Adipocyte (in vitro differentiated cells): ENCODE measurements at regions not wholly inside any gene's neighbourhood (a gene's known extent, or its start where the extent isn't known, plus 50 kb on each side); places are given as distances from the start of the nearest gene placed in this dataset.
"Not testable (repeated sequence)": the region's sequence is repeated elsewhere in the genome, so short reads cannot be mapped to it uniquely, and the experiment has no call there.

ENCODE experiments used
- DNase-seq: peaks from one replicate; pipeline ENCODE4 v3.0.0-alpha.2; 2015; ENCODE audit warnings: low read depth
- H3K27me3 ChIP-seq: replicated peaks from 2 replicates; pipeline ENCODE4 v1.7.0; 2013; ENCODE audit warnings: mild to moderate bottlenecking, low read length, moderate library complexity; ENCODE audit not compliant: control insufficient read depth, insufficient read depth
- H3K36me3 ChIP-seq: 2 replicates; pipeline ENCODE4 v1.7.0; 2013; ENCODE audit warnings: low read length, mild to moderate bottlenecking, moderate library complexity; ENCODE audit not compliant: control insufficient read depth, insufficient read depth, severe bottlenecking
- H3K4me1 ChIP-seq: 2 replicates; pipeline ENCODE4 v1.7.0; 2013; ENCODE audit warnings: mild to moderate bottlenecking, low read length, moderate library complexity; ENCODE audit not compliant: control insufficient read depth, insufficient read depth
- H3K4me3 ChIP-seq: 2 replicates; pipeline ENCODE4 v1.7.0; 2013; ENCODE audit warnings: mild to moderate bottlenecking, low read length, moderate library complexity
- H3K9ac ChIP-seq: 2 replicates; pipeline ENCODE4 v1.7.0; 2013; ENCODE audit warnings: mild to moderate bottlenecking, low read length, moderate library complexity
- H3K9me3 ChIP-seq: 2 replicates; pipeline ENCODE4 v1.7.0; 2013; ENCODE audit warnings: mild to moderate bottlenecking, low read length, moderate library complexity; ENCODE audit not compliant: control insufficient read depth

GRCh38 chr16:16448423-16448822 lies 69.5 kb downstream of the NPIPA7 start:
- H3K4me1 ChIP-seq, H3K27me3 ChIP-seq, H3K9ac ChIP-seq, H3K4me3 ChIP-seq, H3K36me3 ChIP-seq, H3K9me3 ChIP-seq, DNase-seq: not testable (repeated sequence)

- H3K27me3 ChIP-seq, H3K9me3 ChIP-seq, H3K9ac ChIP-seq, DNase-seq, H3K36me3 ChIP-seq, H3K4me3 ChIP-seq, H3K4me1 ChIP-seq: not testable (repeated sequence)
Observed at GRCh38 chr16:16449712-16450237, 70.8 kb downstream of the NPIPA7 start.

- not testable (repeated sequence) for H3K4me1 ChIP-seq, H3K9me3 ChIP-seq, H3K4me3 ChIP-seq, H3K27me3 ChIP-seq, DNase-seq, H3K36me3 ChIP-seq, H3K9ac ChIP-seq
Observed at GRCh38 chr16:16451721-16452410, 72.9 kb downstream of the NPIPA7 start.

- DNase-seq, H3K9ac ChIP-seq: not testable (repeated sequence)
Observed at GRCh38 chr16:16458579-16458978, 79.6 kb downstream of the NPIPA7 start.

GRCh38 chr16:16463792-16464191 lies 84.9 kb downstream of the NPIPA7 start:
- not testable (repeated sequence) for H3K27me3 ChIP-seq, H3K36me3 ChIP-seq, H3K9me3 ChIP-seq, H3K4me3 ChIP-seq, DNase-seq, H3K4me1 ChIP-seq, H3K9ac ChIP-seq

More at GRCh38 chr16:16458579-16458978, 79.6 kb downstream of the NPIPA7 start:
- H3K27me3 ChIP-seq, H3K36me3 ChIP-seq, H3K9me3 ChIP-seq, H3K4me1 ChIP-seq, H3K4me3 ChIP-seq: not testable (repeated sequence)

- not testable (repeated sequence) for H3K27me3 ChIP-seq, H3K9ac ChIP-seq, H3K9me3 ChIP-seq, H3K4me3 ChIP-seq, H3K36me3 ChIP-seq, H3K4me1 ChIP-seq, DNase-seq
Observed at GRCh38 chr16:16488919-16489318, 110.0 kb downstream of the NPIPA7 start.

- not testable (repeated sequence) for H3K9ac ChIP-seq, H3K9me3 ChIP-seq, H3K36me3 ChIP-seq, H3K4me3 ChIP-seq, DNase-seq, H3K27me3 ChIP-seq, H3K4me1 ChIP-seq
Observed at GRCh38 chr16:16489466-16489865, 110.5 kb downstream of the NPIPA7 start.

- H3K9me3 ChIP-seq, H3K36me3 ChIP-seq, H3K4me1 ChIP-seq, H3K4me3 ChIP-seq, H3K27me3 ChIP-seq, H3K9ac ChIP-seq, DNase-seq: not testable (repeated sequence)
Observed at GRCh38 chr16:16494114-16494513, 115.2 kb downstream of the NPIPA7 start.

GRCh38 chr16:16494998-16495397 lies 116.1 kb downstream of the NPIPA7 start:
- not testable (repeated sequence) for H3K9me3 ChIP-seq, DNase-seq, H3K27me3 ChIP-seq, H3K9ac ChIP-seq, H3K36me3 ChIP-seq, H3K4me3 ChIP-seq, H3K4me1 ChIP-seq

- H3K9me3 ChIP-seq, H3K4me3 ChIP-seq, H3K4me1 ChIP-seq, H3K36me3 ChIP-seq, H3K27me3 ChIP-seq, DNase-seq, H3K9ac ChIP-seq: not testable (repeated sequence)
Observed at GRCh38 chr16:16499875-16500274, 120.9 kb downstream of the NPIPA7 start.

GRCh38 chr16:16507041-16507440 lies 128.1 kb downstream of the NPIPA7 start:
- H3K27me3 ChIP-seq, H3K36me3 ChIP-seq, H3K9me3 ChIP-seq, H3K4me3 ChIP-seq, H3K9ac ChIP-seq, DNase-seq, H3K4me1 ChIP-seq: not testable (repeated sequence)

GRCh38 chr16:16508344-16508743 lies 129.4 kb downstream of the NPIPA7 start:
- not testable (repeated sequence) for DNase-seq, H3K9me3 ChIP-seq, H3K9ac ChIP-seq, H3K4me1 ChIP-seq, H3K4me3 ChIP-seq, H3K36me3 ChIP-seq, H3K27me3 ChIP-seq
